Right lobe of liver (tissue), 6 donors: ENCODE measurements at regions not wholly inside any gene's neighbourhood (a gene's known extent, or its start where the extent isn't known, plus 50 kb on each side); places are given as distances from the start of the nearest gene placed in this dataset.
A peak's percentile ranks its signal among the peaks of the same experiment; 100 is the strongest.

Source experiments
- ATAC-seq, 4 donors: fragments of 200-7000 bp; cut with Tn5 transposase; one replicate each; pipeline ENCODE4 v1.9.1; 2020; ENCODE audit warnings: mild to moderate bottlenecking in 4 of 4, moderate library complexity in 4 of 4
- DNase-seq, 3 donors: peaks; one replicate each; pipeline ENCODE4 v3.0.0-alpha.2; 2020
- H3K27ac ChIP-seq, 3 donors: fragments of 200-600 bp; one replicate each; pipeline ENCODE4 v1.8.0; 2022
- H3K27me3 ChIP-seq, 2 donors: fragments of 200-600 bp; one replicate each; pipeline ENCODE4 v1.8.0; 2022
- H3K36me3 ChIP-seq, 4 donors: fragments of 200-600 bp; sonication (generic) in 1 of 4; one replicate each; pipeline versions ENCODE4 v1.5.1 to v1.8.0; 2017 to 2022; ENCODE audit warnings: control low read depth in 1 of 4
- H3K4me1 ChIP-seq, 4 donors: fragments of 200-600 bp; sonication (generic) in 1 of 4; one replicate each; pipeline versions ENCODE4 v1.5.1 to v1.8.0; 2017 to 2022; ENCODE audit warnings: control low read depth in 1 of 4
- H3K4me3 ChIP-seq, 3 donors: fragments of 200-600 bp; one replicate each; pipeline ENCODE4 v1.8.0; 2022
- H3K9me3 ChIP-seq, 4 donors: fragments of 200-600 bp; sonication (generic) in 1 of 4; one replicate each; pipeline versions ENCODE4 v1.5.1 to v1.8.0; 2017 to 2022; ENCODE audit warnings: control low read depth in 1 of 4
- CTCF ChIP-seq, 4 donors: fragments of 200-600 bp in 3 of 4; fragments of 450-650 bp in 1 of 4; IDR thresholded peaks; one replicate each; pipeline versions ENCODE4 v1.5.1 to v1.8.0; 2016 to 2022; ENCODE audit warnings: antibody characterized with exemption in 4 of 4, mild to moderate bottlenecking in 2 of 4
- POLR2A ChIP-seq: fragments of 450-650 bp; IDR thresholded peaks from one replicate; pipeline ENCODE4 v1.6.1; 2017; ENCODE audit warnings: antibody characterized with exemption, mild to moderate bottlenecking
- WGBS: methylation state at CpG from one replicate; pipeline ENCODE4 v1.1.6; 2018; ENCODE audit warnings: low coverage, low lambda C conversion rate; ENCODE audit not compliant: insufficient coverage; ENCODE audit errors: missing lambda C conversion rate; 5-methylcytosine and 5-hydroxymethylcytosine counted together
- intact Hi-C, 2 donors: fragments of 100-400 bp; cut with DNase I; formaldehyde crosslinking; loops; one replicate each; pipeline versions ENCODE4 v1.11.2 to v1.14.1; 2022
- donor health status: DM: no; HTN: yes; CAD: no.
- donor health status: DM: no; HTN: no; CAD: no.
- donor health status: DM: no; HTN: no; CAD: no.
- donor health status: DM: no; HTN: yes; CAD: no.
- donor health status: DM: no; HTN: yes; CAD: no.

- no peak for DNase-seq
- no peak for TF ChIP-seq CTCF (IDR thresholded peaks at IDR 0.05)
- TF ChIP-seq POLR2A = no peak
- H3K4me3 ChIP-seq = no peak overlapping the region
- H3K36me3 ChIP-seq = no peaks in the 10 kb centered on the region
- no peak overlapping the region for H3K27ac ChIP-seq
- H3K9me3 ChIP-seq = no peaks in the 10 kb centered on the region
- peaks cover 0 to 6% (median 0%) of the 10 kb centered on the region in 4 donors for H3K4me1 ChIP-seq
- H3K27me3 ChIP-seq = no peaks in the 10 kb centered on the region
- ATAC-seq = peak; percentile 42 to 78 (median 72)
- 61% methylated on average over 2 of the region's 2 CpGs for WGBS
- intact Hi-C loops = no loop called here
These were observed 401.9 kb downstream of the KLF12 start for GRCh38 chr13:73732350-73732749.

- H3K4me1 ChIP-seq = peaks cover 0 to 6% (median 0%) of the 10 kb centered on the region in 4 donors
- no peaks in the 10 kb centered on the region for H3K9me3 ChIP-seq
- peak in 1 of 4 donors; percentile 8 for ATAC-seq
- DNase-seq = no peak
- intact Hi-C loops = no loop called here
- H3K36me3 ChIP-seq = no peaks in the 10 kb centered on the region
- no peak for TF ChIP-seq CTCF (IDR thresholded peaks at IDR 0.05)
- no peak for TF ChIP-seq POLR2A
- no peaks in the 10 kb centered on the region for H3K27me3 ChIP-seq
- H3K4me3 ChIP-seq = no peak overlapping the region
- H3K27ac ChIP-seq = no peak overlapping the region
These were observed 402.6 kb downstream of the KLF12 start for GRCh38 chr13:73731564-73731963.

- intact Hi-C loops = no loop called here
- no peak overlapping the region for H3K27ac ChIP-seq
- H3K9me3 ChIP-seq = no peaks in the 10 kb centered on the region
- no peaks in the 10 kb centered on the region for H3K27me3 ChIP-seq
- no peak for TF ChIP-seq POLR2A
- TF ChIP-seq CTCF (IDR thresholded peaks at IDR 0.05) = no peak
- WGBS = 92% methylated on average over 2 of the region's 5 CpGs
- no peak overlapping the region for H3K4me3 ChIP-seq
- ATAC-seq (no peak), DNase-seq (no peak)
- peaks cover 0 to 6% (median 0%) of the 10 kb centered on the region in 4 donors for H3K4me1 ChIP-seq
- H3K36me3 ChIP-seq = no peaks in the 10 kb centered on the region
These were observed 404.2 kb downstream of the KLF12 start for GRCh38 chr13:73730014-73730413.

- Histone ChIP-seq H3K9me3 (no peaks in the 10 kb centered on the region), H3K27me3 (no peaks in the 10 kb centered on the region), H3K4me3 (no peak overlapping the region), H3K4me1 (peaks cover 0 to 6% (median 0%) of the 10 kb centered on the region in 4 donors), H3K36me3 (no peaks in the 10 kb centered on the region), H3K27ac (no peak overlapping the region)
- no peak for DNase-seq
- WGBS = 22% methylated on average over 1 of the region's 1 CpG
- peak; percentile 40 to 79 (median 54) for ATAC-seq
- intact Hi-C loops = no loop called here
- TF ChIP-seq POLR2A = no peak
- TF ChIP-seq CTCF (IDR thresholded peaks at IDR 0.05) = no peak
These were observed 405.2 kb downstream of the KLF12 start for GRCh38 chr13:73729046-73729445.

GRCh38 chr13:73722120-73722519, 412.1 kb downstream of the KLF12 start:
- H3K36me3 ChIP-seq = no peaks in the 10 kb centered on the region
- intact Hi-C loops = no loop called here
- H3K9me3 ChIP-seq = no peaks in the 10 kb centered on the region
- no peak for DNase-seq
- H3K27ac ChIP-seq = no peak overlapping the region
- H3K4me3 ChIP-seq = no peak overlapping the region
- H3K4me1 ChIP-seq = peaks cover 0 to 7% (median 0%) of the 10 kb centered on the region in 4 donors
- WGBS = 50% methylated on average over 1 of the region's 1 CpG
- TF ChIP-seq CTCF (IDR thresholded peaks at IDR 0.05) = peak in 2 of 4 donors; percentile 11 to 26
- no peak for TF ChIP-seq POLR2A
- no peaks in the 10 kb centered on the region for H3K27me3 ChIP-seq
- ATAC-seq = peak in 2 of 4 donors; percentile 40 to 50
